ENCODE measurements at regions not wholly inside any gene's neighbourhood (a gene's known extent, or its start where the extent isn't known, plus 50 kb on each side); places are given as distances from the start of the nearest gene placed in this dataset.

GRCh38 chr13:52932649-52933048, 84.2 kb upstream of the PCDH8 start:
- Histone ChIP-seq H3K27me3 (ENCODE audit: insufficient read depth in 3 of 3, low read length in 2 of 3) (peaks cover 0 to 6% (median under 1%) of the 10 kb centered on the region in 3 donors), H3K27ac (no peak overlapping the region), H3K4me1 (no peaks in the 10 kb centered on the region), H3K36me3 (ENCODE audit: insufficient read depth in 1 of 2, low read depth in 1 of 2) (no peaks in the 10 kb centered on the region), H3K9me3 (no peaks in the 10 kb centered on the region), H3K4me3 (no peak overlapping the region)
- intact Hi-C loops (cut with DNase I), result no loop called here
- TF ChIP-seq CTCF (IDR thresholded peaks at IDR 0.05), result no peak
- no peak for ATAC-seq
- 49 to 79% (median 63%) methylated on average over 6 of the region's 6 CpGs for WGBS, 3 donors
- DNase-seq, result no peak

- peaks cover 0 to 6% (median 2%) of the 10 kb centered on the region in 3 donors for H3K27me3 ChIP-seq (ENCODE audit: insufficient read depth in 3 of 3, low read length in 2 of 3)
- 40 to 52% (median 50%) methylated on average over 4 of the region's 4 CpGs for WGBS, 3 donors
Observed at GRCh38 chr13:52931539-52932431, 83.3 kb upstream of the PCDH8 start.

GRCh38 chr13:52931131-52931530, 82.7 kb upstream of the PCDH8 start:
- Histone ChIP-seq H3K4me3 (no peak overlapping the region), H3K27ac (no peak overlapping the region), H3K27me3 (ENCODE audit: insufficient read depth in 3 of 3, low read length in 2 of 3) (peaks cover 0 to 6% (median 2%) of the 10 kb centered on the region in 3 donors), H3K36me3 (ENCODE audit: insufficient read depth in 1 of 2, low read depth in 1 of 2) (no peaks in the 10 kb centered on the region), H3K4me1 (no peaks in the 10 kb centered on the region), H3K9me3 (no peaks in the 10 kb centered on the region)
- DNase-seq (no peak), ATAC-seq (no peak)
- 82 to 86% (median 85%) methylated on average over 5 of the region's 5 CpGs for WGBS, 3 donors
- no peak for TF ChIP-seq CTCF (IDR thresholded peaks at IDR 0.05)
- intact Hi-C loops (cut with DNase I), result no loop called here

More at GRCh38 chr13:52931539-52932431, 83.3 kb upstream of the PCDH8 start:
- H3K4me1 ChIP-seq, result no peaks in the 10 kb centered on the region
- ATAC-seq (no peak), DNase-seq (no peak)
- no peak overlapping the region for H3K4me3 ChIP-seq
- intact Hi-C loops (cut with DNase I), result no loop called here
- no peak overlapping the region for H3K27ac ChIP-seq
- no peaks in the 10 kb centered on the region for H3K36me3 ChIP-seq (ENCODE audit: insufficient read depth in 1 of 2, low read depth in 1 of 2)
- H3K9me3 ChIP-seq, result no peaks in the 10 kb centered on the region
- no peak for TF ChIP-seq CTCF (IDR thresholded peaks at IDR 0.05)

- no peak for TF ChIP-seq CTCF (IDR thresholded peaks at IDR 0.05)
- ATAC-seq (no peak), DNase-seq (no peak)
- Histone ChIP-seq H3K27ac (no peak overlapping the region), H3K4me1 (no peaks in the 10 kb centered on the region), H3K27me3 (ENCODE audit: insufficient read depth in 3 of 3, low read length in 2 of 3) (peaks cover 0 to 9% (median 2%) of the 10 kb centered on the region in 3 donors), H3K9me3 (no peaks in the 10 kb centered on the region), H3K4me3 (no peak overlapping the region), H3K36me3 (ENCODE audit: insufficient read depth in 1 of 2, low read depth in 1 of 2) (no peaks in the 10 kb centered on the region)
- intact Hi-C loops (cut with DNase I), result no loop called here
- WGBS, 3 donors, result 28 to 43% (median 29%) methylated on average over 2 of the region's 2 CpGs
Observed at GRCh38 chr13:52929846-52930245, 81.4 kb upstream of the PCDH8 start.
